Right lobe of liver (tissue), 6 donors: ENCODE measurements at regions not wholly inside any gene's neighbourhood (a gene's known extent, or its start where the extent isn't known, plus 50 kb on each side); places are given as distances from the start of the nearest gene placed in this dataset.

Source experiments
- ATAC-seq, 4 donors: fragments of 200-7000 bp; cut with Tn5 transposase; one replicate each; pipeline ENCODE4 v1.9.1; 2020; ENCODE audit warnings: mild to moderate bottlenecking in 4 of 4, moderate library complexity in 4 of 4
- DNase-seq, 3 donors: peaks; one replicate each; pipeline ENCODE4 v3.0.0-alpha.2; 2020
- H3K27ac ChIP-seq, 3 donors: fragments of 200-600 bp; one replicate each; pipeline ENCODE4 v1.8.0; 2022
- H3K27me3 ChIP-seq, 2 donors: fragments of 200-600 bp; one replicate each; pipeline ENCODE4 v1.8.0; 2022
- H3K36me3 ChIP-seq, 4 donors: fragments of 200-600 bp; sonication (generic) in 1 of 4; one replicate each; pipeline versions ENCODE4 v1.5.1 to v1.8.0; 2017 to 2022; ENCODE audit warnings: control low read depth in 1 of 4
- H3K4me1 ChIP-seq, 4 donors: fragments of 200-600 bp; sonication (generic) in 1 of 4; one replicate each; pipeline versions ENCODE4 v1.5.1 to v1.8.0; 2017 to 2022; ENCODE audit warnings: control low read depth in 1 of 4
- H3K4me3 ChIP-seq, 3 donors: fragments of 200-600 bp; one replicate each; pipeline ENCODE4 v1.8.0; 2022
- H3K9me3 ChIP-seq, 4 donors: fragments of 200-600 bp; sonication (generic) in 1 of 4; one replicate each; pipeline versions ENCODE4 v1.5.1 to v1.8.0; 2017 to 2022; ENCODE audit warnings: control low read depth in 1 of 4
- CTCF ChIP-seq, 4 donors: fragments of 200-600 bp in 3 of 4; fragments of 450-650 bp in 1 of 4; IDR thresholded peaks; one replicate each; pipeline versions ENCODE4 v1.5.1 to v1.8.0; 2016 to 2022; ENCODE audit warnings: antibody characterized with exemption in 4 of 4, mild to moderate bottlenecking in 2 of 4
- POLR2A ChIP-seq: fragments of 450-650 bp; IDR thresholded peaks from one replicate; pipeline ENCODE4 v1.6.1; 2017; ENCODE audit warnings: antibody characterized with exemption, mild to moderate bottlenecking
- WGBS: methylation state at CpG from one replicate; pipeline ENCODE4 v1.1.6; 2018; ENCODE audit warnings: low coverage, low lambda C conversion rate; ENCODE audit not compliant: insufficient coverage; ENCODE audit errors: missing lambda C conversion rate; 5-methylcytosine and 5-hydroxymethylcytosine counted together
- intact Hi-C, 2 donors: fragments of 100-400 bp; cut with DNase I; formaldehyde crosslinking; loops; one replicate each; pipeline versions ENCODE4 v1.11.2 to v1.14.1; 2022
- donor health status: DM: no; HTN: yes; CAD: no.
- donor health status: DM: no; HTN: no; CAD: no.
- donor health status: DM: no; HTN: no; CAD: no.
- donor health status: DM: no; HTN: yes; CAD: no.
- donor health status: DM: no; HTN: yes; CAD: no.

- intact Hi-C loops = no loop called here
These were observed 58.1 kb upstream of the UBL3 start for GRCh38 chr13:29908416-29909080.

DNA sequence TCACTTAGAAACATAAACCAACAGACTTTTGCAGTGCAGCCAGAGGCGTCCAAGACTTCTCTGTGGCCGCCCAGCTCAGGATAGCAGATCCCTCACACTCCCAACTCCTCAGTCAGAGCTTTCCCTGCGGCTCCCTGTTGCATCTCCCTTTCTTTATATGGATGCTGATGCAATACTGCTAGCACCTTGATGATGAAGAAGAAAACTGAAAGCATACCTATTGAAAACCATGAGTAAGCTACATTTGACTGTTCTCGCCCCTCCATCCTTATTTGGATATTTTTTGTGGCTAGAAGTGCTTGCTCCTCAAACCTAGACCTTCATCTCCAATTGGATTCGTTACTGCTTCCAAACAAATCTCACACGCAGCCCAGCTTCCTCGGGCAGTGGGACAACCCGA lies 57.3 kb upstream of the UBL3 start:
- 91% methylated on average over 6 of the region's 8 CpGs for WGBS

More at GRCh38 chr13:29908416-29909080, 58.1 kb upstream of the UBL3 start:
- DNase-seq (no peak), ATAC-seq (no peak)
- H3K4me1 ChIP-seq = peaks cover 0 to 5% (median 2%) of the 10 kb centered on the region in 4 donors
- 69% methylated on average over 8 of the region's 8 CpGs for WGBS
- H3K36me3 ChIP-seq = no peaks in the 10 kb centered on the region
- H3K4me3 ChIP-seq = no peak overlapping the region
- H3K27me3 ChIP-seq = no peaks in the 10 kb centered on the region
- H3K27ac ChIP-seq = no peak overlapping the region
- TF ChIP-seq POLR2A (no peak), CTCF (IDR thresholded peaks at IDR 0.05) (no peak)
- H3K9me3 ChIP-seq = no peaks in the 10 kb centered on the region

DNA sequence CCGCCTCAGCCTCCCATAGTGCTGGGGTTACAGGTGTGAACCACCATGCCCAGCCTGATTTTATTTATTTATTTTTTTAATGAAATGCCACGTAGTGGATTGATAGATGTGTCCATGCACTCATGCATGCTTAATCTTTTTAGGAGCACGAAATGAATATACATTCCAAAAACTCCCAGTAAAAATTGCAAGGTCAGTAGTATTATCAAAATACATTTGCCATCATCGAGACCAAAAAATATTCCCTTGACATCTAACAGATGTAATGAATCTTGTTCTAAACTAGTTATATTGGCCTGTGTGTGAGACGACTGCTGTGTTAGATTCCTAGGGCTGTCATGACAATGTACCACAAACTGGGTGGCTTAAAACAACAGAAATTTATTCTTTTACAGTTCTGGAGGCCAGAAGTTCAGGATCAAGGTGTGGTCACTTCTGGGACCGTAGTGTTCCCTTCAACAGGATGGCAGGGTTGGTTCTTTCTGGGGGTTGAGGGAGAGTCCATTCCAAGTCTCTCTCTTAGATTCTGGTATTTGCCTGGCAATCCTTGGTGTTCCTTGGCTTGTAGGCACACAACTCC lies 56.1 kb upstream of the UBL3 start:
- Histone ChIP-seq H3K27ac (no peak overlapping the region), H3K4me1 (peaks cover 0 to 5% (median 2%) of the 10 kb centered on the region in 4 donors), H3K36me3 (no peaks in the 10 kb centered on the region), H3K4me3 (no peak overlapping the region), H3K27me3 (no peaks in the 10 kb centered on the region), H3K9me3 (no peaks in the 10 kb centered on the region)
- no peak for ATAC-seq
- intact Hi-C loops = no loop called here
- 89% methylated on average over 6 of the region's 6 CpGs for WGBS
- TF ChIP-seq CTCF (IDR thresholded peaks at IDR 0.05) (no peak), POLR2A (no peak)
- no peak for DNase-seq

More for the DNA sequence above, 57.3 kb upstream of the UBL3 start:
- ATAC-seq = no peak
- Histone ChIP-seq H3K9me3 (no peaks in the 10 kb centered on the region), H3K4me1 (peaks cover 0 to 5% (median 2%) of the 10 kb centered on the region in 4 donors), H3K27ac (no peak overlapping the region), H3K4me3 (no peak overlapping the region), H3K36me3 (no peaks in the 10 kb centered on the region), H3K27me3 (no peaks in the 10 kb centered on the region)
- intact Hi-C loops = no loop called here
- DNase-seq = no peak
- TF ChIP-seq CTCF (IDR thresholded peaks at IDR 0.05) (no peak), POLR2A (no peak)

DNA sequence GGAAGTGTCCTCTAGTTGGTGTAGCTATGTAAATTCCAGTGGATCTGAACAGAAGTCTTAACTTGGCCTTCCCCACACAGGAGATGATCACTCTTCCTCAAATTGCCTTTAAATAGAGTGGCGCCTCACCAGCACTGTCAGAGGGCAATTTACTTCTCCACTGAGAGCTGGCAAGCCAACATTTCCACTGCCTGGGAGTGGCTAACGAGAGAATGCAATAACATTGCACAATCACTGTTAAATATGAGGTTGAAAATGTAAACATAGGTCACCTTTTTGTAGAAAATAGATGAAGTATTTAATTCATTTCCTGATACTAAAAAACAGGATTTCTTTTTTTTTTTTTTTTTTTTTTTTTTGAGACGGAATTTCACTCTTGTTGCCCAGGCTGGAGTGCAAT lies 55.4 kb upstream of the UBL3 start:
- peak; percentile 66 to 71 (median 69) for DNase-seq
- no peaks in the 10 kb centered on the region for H3K36me3 ChIP-seq
- no peak overlapping the region for H3K4me3 ChIP-seq

More for the DNA sequence above, 55.4 kb upstream of the UBL3 start:
- TF ChIP-seq POLR2A (no peak), CTCF (IDR thresholded peaks at IDR 0.05) (no peak)
- no peaks in the 10 kb centered on the region for H3K27me3 ChIP-seq
- peaks cover 0 to 5% (median 2%) of the 10 kb centered on the region in 4 donors for H3K4me1 ChIP-seq
- intact Hi-C loops = no loop called here
- no peaks in the 10 kb centered on the region for H3K9me3 ChIP-seq
- peak overlapping the region in 2 of 3 donors; percentile 16 to 22 for H3K27ac ChIP-seq
- WGBS = 28% methylated on average over 3 of the region's 3 CpGs
- ATAC-seq = peak; percentile 93 to 98 (median 97)
